Spinal cord (tissue), 9 donors: ENCODE measurements at regions not wholly inside any gene's neighbourhood (a gene's known extent, or its start where the extent isn't known, plus 50 kb on each side); places are given as distances from the start of the nearest gene placed in this dataset.
"Not testable (repeated sequence)": the region's sequence is repeated elsewhere in the genome, so short reads cannot be mapped to it uniquely, and the experiment has no call there.

Experiments
- DNase-seq, 6 donors: peaks; one replicate each; pipeline versions ENCODE4 v3.0.0 to v3.0.0-alpha.2; 2013 to 2015; ENCODE audit warnings: low spot score in 6 of 6, low read depth in 4 of 6
- H3K27ac ChIP-seq: one replicate; pipeline ENCODE4 v1.5.1; 2013; ENCODE audit warnings: low read depth, low read length, control low read depth
- H3K27me3 ChIP-seq: one replicate; pipeline ENCODE4 v1.6.1; 2013; ENCODE audit warnings: low read length; ENCODE audit not compliant: control insufficient read depth, insufficient read depth
- H3K36me3 ChIP-seq: one replicate; pipeline ENCODE4 v1.6.1; 2013; ENCODE audit warnings: low read length; ENCODE audit not compliant: control insufficient read depth, insufficient read depth
- H3K4me1 ChIP-seq: one replicate; pipeline ENCODE4 v1.6.1; 2013; ENCODE audit warnings: low read length; ENCODE audit not compliant: control insufficient read depth, insufficient read depth
- H3K4me3 ChIP-seq: one replicate; pipeline ENCODE4 v1.5.1; 2013; ENCODE audit warnings: low read depth, low read length, control low read depth
- H3K9me3 ChIP-seq: one replicate; pipeline ENCODE4 v1.6.1; 2013; ENCODE audit warnings: low read length; ENCODE audit not compliant: control insufficient read depth, insufficient read depth
- whole genome bisulfite sequencing: methylation state at CpG from one replicate; pipeline ENCODE4 v1.1.5; 2013; ENCODE audit warnings: missing lambda C conversion rate; ENCODE audit not compliant: insufficient coverage; 5-methylcytosine and 5-hydroxymethylcytosine counted together
- donor health status: healthy.

GRCh38 chr3:168678730-168679129, 583.0 kb upstream of the GOLIM4 start:
- H3K27me3 ChIP-seq = no peaks in the 10 kb centered on the region
- no peaks in the 10 kb centered on the region for H3K9me3 ChIP-seq
- no peak for DNase-seq
- no peak overlapping the region for H3K4me3 ChIP-seq
- H3K27ac ChIP-seq = no peak overlapping the region
- H3K36me3 ChIP-seq = no peaks in the 10 kb centered on the region
- no peaks in the 10 kb centered on the region for H3K4me1 ChIP-seq
- WGBS = no CpG with 5 or more reads among the region's 1 CpG

DNA sequence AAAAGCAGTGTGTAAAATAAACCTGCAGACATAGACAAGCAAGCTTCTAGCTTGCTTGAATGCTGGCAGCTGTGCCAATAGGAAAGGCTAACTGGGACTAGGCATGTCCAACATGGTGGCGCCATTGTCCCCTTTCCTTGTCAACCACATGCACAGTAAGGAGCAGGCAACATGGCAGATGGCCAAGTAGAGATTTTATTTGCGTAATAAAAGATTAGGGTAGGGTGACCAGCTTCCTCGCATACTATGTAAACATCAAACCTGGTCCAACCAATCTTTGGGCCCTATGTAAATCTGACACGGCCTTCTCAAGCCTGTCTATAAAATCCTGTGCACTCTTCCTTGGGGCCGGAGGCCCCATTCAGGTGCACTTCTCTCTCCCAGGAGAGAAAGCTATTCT, 575.4 kb upstream of the GOLIM4 start:
- Histone ChIP-seq H3K4me1 (no peaks in the 10 kb centered on the region), H3K4me3 (no peak overlapping the region), H3K27ac (no peak overlapping the region), H3K36me3 (no peaks in the 10 kb centered on the region), H3K9me3 (no peaks in the 10 kb centered on the region), H3K27me3 (no peaks in the 10 kb centered on the region)
- DNase-seq = no peak
- 93% methylated on average over 2 of the region's 5 CpGs for WGBS

DNA sequence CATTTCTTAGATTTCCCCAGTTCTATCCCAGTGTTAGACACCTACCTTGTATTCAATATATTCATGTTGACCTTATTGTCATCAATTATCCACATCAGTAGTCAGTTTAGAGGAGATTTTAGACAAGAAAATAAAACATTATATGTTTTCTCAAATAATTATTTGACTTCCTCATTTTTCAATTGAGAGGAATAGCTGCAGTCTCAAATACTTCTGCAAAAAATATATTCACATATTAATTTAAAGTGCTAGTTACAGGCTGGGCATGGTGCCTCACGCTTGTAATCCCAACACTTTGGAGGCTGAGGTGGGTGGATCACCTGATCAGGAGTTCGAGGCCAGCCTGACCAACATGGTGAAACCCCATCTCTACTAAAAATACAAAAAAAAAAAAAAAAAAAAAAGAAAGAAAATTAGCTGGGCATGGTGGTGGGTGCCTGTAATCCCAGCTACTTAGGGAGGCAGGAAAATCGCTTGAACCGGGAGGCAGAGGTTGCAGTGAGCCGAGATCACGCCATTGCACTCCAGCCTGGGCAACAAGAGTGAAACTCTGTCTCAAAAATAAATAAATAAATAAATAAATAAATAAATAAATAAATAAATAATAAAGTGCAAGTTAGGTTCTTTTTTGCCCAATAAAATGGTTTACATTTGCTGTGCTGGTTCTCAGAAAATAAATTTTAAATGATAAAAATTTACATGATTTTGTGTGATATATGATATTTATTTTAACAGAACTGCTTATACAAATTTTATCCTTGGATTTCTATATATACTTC, 565.3 kb upstream of the GOLIM4 start:
- DNase-seq, H3K27me3 ChIP-seq, H3K9me3 ChIP-seq, H3K4me1 ChIP-seq, H3K4me3 ChIP-seq, H3K36me3 ChIP-seq, H3K27ac ChIP-seq: not testable (repeated sequence)
- WGBS = no CpG with 5 or more reads among the region's 6 CpGs

GRCh38 chr3:168659015-168659414, 563.3 kb upstream of the GOLIM4 start:
- Histone ChIP-seq H3K27ac (no peak overlapping the region), H3K4me3 (no peak overlapping the region), H3K4me1 (no peaks in the 10 kb centered on the region), H3K27me3 (no peaks in the 10 kb centered on the region), H3K36me3 (no peaks in the 10 kb centered on the region), H3K9me3 (no peaks in the 10 kb centered on the region)
- no peak for DNase-seq

DNA sequence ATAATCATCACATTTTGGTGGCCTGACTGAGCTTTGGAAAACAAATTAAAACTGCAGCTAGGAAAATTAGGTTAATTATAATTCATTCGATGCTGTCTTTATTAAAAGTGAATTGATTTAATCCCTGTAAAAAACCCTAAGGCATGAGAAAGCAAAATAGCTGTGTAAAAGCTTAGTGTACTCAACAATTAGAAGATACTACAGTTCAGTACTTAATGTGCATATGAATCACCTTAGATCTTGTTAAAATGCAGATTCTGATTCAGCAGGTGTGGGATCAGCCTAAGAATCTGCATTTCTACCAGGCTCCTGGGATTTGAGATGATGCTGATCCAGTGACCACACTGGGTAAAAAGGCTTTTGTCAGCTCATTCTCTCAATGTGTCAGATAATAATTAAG, 559.9 kb upstream of the GOLIM4 start:
- Histone ChIP-seq H3K9me3 (no peaks in the 10 kb centered on the region), H3K36me3 (no peaks in the 10 kb centered on the region), H3K4me1 (no peaks in the 10 kb centered on the region), H3K4me3 (no peak overlapping the region), H3K27me3 (no peaks in the 10 kb centered on the region), H3K27ac (no peak overlapping the region)
- whole genome bisulfite sequencing = no CpG with 5 or more reads among the region's 1 CpG
- no peak for DNase-seq

DNA sequence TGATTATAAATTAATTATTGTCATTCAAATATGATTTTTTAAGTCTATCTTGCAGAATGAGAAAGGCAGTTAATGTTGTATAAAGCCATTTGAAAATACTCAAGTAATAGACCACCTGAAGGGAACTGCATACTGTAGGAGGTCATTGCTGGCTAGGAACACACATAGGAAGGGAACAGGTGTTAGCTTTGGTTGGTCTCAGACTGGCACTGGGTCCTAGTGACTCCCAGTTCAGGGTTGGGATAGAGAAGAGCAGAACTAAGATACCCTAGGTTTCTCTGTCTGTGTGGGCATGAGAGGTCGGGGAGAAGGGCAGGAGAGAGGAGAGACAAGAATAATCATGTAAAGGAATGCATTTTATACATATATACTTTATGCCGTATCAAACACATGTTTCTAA, 559.0 kb upstream of the GOLIM4 start:
- Histone ChIP-seq H3K27ac (no peak overlapping the region), H3K4me1 (no peaks in the 10 kb centered on the region), H3K4me3 (no peak overlapping the region), H3K9me3 (no peaks in the 10 kb centered on the region), H3K36me3 (no peaks in the 10 kb centered on the region), H3K27me3 (no peaks in the 10 kb centered on the region)
- WGBS = no CpG with 5 or more reads among the region's 2 CpGs
- no peak for DNase-seq

DNA sequence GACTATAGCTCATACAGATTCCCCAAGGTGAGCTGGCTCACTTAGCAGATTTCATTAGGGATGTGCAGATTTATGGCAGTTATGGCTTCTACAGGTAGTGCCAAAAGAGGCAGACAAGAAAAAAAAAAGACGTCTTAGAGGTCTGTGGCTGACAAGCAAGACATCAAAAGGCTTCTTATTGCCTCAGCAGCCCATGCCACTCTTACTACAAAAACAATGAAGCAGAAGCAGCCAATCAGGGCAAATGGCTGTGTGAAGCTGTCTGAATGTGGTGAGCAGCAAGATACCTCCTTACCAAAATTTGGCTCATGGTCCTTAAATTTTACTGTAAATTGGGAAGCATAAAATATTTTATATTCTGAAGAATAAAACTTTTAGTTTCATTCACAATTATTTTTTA, 557.5 kb upstream of the GOLIM4 start:
- no peak overlapping the region for H3K27ac ChIP-seq
- no peaks in the 10 kb centered on the region for H3K36me3 ChIP-seq
- no peaks in the 10 kb centered on the region for H3K27me3 ChIP-seq
- DNase-seq = no peak
- no peaks in the 10 kb centered on the region for H3K9me3 ChIP-seq
- no peaks in the 10 kb centered on the region for H3K4me1 ChIP-seq
- WGBS = no CpG with 5 or more reads among the region's 1 CpG
- no peak overlapping the region for H3K4me3 ChIP-seq

GRCh38 chr3:168648321-168648720, 552.6 kb upstream of the GOLIM4 start:
- no peak for DNase-seq
- Histone ChIP-seq H3K9me3 (no peaks in the 10 kb centered on the region), H3K4me1 (no peaks in the 10 kb centered on the region), H3K4me3 (no peak overlapping the region), H3K27me3 (no peaks in the 10 kb centered on the region), H3K27ac (no peak overlapping the region), H3K36me3 (no peaks in the 10 kb centered on the region)
- WGBS = 100% methylated on average over 1 of the region's 3 CpGs

- DNase-seq = no peak
- no peaks in the 10 kb centered on the region for H3K27me3 ChIP-seq
Measured at GRCh38 chr3:168647582-168647981, 551.9 kb upstream of the GOLIM4 start.

GRCh38 chr3:168645180-168645579, 549.5 kb upstream of the GOLIM4 start:
- no peaks in the 10 kb centered on the region for H3K27me3 ChIP-seq
- no peaks in the 10 kb centered on the region for H3K4me1 ChIP-seq
- H3K9me3 ChIP-seq = no peaks in the 10 kb centered on the region
- no peaks in the 10 kb centered on the region for H3K36me3 ChIP-seq
- no peak overlapping the region for H3K4me3 ChIP-seq
- WGBS = 57% methylated on average over 1 of the region's 2 CpGs
- H3K27ac ChIP-seq = no peak overlapping the region
- no peak for DNase-seq

More at GRCh38 chr3:168647582-168647981, 551.9 kb upstream of the GOLIM4 start:
- H3K36me3 ChIP-seq = no peaks in the 10 kb centered on the region
- H3K4me3 ChIP-seq = no peak overlapping the region
- no peaks in the 10 kb centered on the region for H3K4me1 ChIP-seq
- no peak overlapping the region for H3K27ac ChIP-seq
- no peaks in the 10 kb centered on the region for H3K9me3 ChIP-seq
